ENCODE measurements at regions not wholly inside any gene's neighbourhood (a gene's known extent, or its start where the extent isn't known, plus 50 kb on each side); places are given as distances from the start of the nearest gene placed in this dataset.
"Not testable (repeated sequence)": the region's sequence is repeated elsewhere in the genome, so short reads cannot be mapped to it uniquely, and the experiment has no call there.

DNA sequence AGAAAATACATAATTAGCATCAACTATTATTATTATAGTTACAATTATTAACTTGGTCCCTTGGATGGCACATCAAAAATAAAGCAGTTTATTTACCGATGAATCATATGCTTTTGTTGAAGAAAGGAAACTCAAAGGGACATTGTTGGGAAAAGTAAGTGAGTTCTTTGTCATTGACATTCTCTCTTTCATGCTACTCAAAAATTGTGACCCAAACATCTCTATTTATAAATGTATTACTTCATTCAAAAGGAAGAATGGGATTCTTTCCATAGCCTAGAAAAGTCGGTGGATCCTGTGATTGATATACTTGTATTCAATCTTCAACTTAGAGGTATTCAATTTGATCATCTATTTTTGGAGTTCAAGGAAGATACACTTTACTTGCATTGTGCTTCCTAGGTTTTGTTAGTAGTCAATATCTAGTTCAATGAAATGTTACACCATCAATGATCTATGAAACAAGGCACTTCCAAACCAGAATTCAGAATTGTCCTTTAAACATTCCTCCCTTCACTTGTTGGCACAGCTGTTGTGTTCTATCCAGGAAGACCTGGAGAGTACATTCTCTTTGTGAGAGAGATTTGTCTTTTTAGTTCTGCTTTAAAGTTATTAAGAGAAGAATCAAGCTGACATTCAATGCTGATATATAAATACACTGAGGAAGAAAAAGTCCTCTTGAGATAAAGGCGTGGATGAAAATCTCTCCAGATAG is 235.2 kb downstream of the TMEM26 start:
- Histone ChIP-seq H3K27me3 (ENCODE audit: insufficient read depth, low read depth, severe bottlenecking) (no peaks in the 10 kb centered on the region), H3K4me3 (ENCODE audit: low read depth, low read length) (no peak overlapping the region), H3K9me3 (ENCODE audit: severe bottlenecking) (no peaks in the 10 kb centered on the region), H3K27ac (no peak overlapping the region), H3K36me3 (no peaks in the 10 kb centered on the region)
- TF ChIP-seq, protein P1, sequence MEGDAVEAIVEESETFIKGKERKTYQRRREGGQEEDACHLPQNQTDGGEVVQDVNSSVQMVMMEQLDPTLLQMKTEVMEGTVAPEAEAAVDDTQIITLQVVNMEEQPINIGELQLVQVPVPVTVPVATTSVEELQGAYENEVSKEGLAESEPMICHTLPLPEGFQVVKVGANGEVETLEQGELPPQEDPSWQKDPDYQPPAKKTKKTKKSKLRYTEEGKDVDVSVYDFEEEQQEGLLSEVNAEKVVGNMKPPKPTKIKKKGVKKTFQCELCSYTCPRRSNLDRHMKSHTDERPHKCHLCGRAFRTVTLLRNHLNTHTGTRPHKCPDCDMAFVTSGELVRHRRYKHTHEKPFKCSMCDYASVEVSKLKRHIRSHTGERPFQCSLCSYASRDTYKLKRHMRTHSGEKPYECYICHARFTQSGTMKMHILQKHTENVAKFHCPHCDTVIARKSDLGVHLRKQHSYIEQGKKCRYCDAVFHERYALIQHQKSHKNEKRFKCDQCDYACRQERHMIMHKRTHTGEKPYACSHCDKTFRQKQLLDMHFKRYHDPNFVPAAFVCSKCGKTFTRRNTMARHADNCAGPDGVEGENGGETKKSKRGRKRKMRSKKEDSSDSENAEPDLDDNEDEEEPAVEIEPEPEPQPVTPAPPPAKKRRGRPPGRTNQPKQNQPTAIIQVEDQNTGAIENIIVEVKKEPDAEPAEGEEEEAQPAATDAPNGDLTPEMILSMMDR (IDR thresholded peaks at IDR 0.05; ENCODE audit: low read depth, low read length), result no peak
- no peak for DNase-seq

DNA sequence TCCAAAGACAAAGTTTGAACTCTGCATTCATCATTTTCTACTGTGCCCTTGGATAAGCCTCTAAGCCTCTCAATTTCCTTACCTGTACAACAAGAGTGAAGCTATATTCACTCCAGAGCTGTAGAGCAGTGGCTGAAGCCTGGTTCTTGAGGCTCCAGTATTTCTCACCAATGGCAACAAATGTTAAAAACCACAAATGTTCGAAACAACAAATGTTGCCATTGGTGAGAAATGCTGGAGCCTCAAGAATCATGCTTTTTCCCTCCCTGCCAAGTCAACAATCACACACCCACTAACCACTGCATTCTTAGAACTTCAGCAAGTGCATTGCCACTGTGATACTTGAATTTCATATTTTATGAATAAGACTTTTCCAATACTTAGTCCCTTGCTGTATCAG is 237.9 kb downstream of the TMEM26 start:
- no peaks in the 10 kb centered on the region for H3K27me3 ChIP-seq (ENCODE audit: insufficient read depth, low read depth, severe bottlenecking)
- no peak overlapping the region for H3K4me3 ChIP-seq (ENCODE audit: low read depth, low read length)
- TF ChIP-seq, protein P1 (IDR thresholded peaks at IDR 0.05; ENCODE audit: low read depth, low read length), result no peak
- no peak for DNase-seq
- H3K9me3 ChIP-seq (ENCODE audit: severe bottlenecking), result no peaks in the 10 kb centered on the region
- no peaks in the 10 kb centered on the region for H3K36me3 ChIP-seq
- H3K27ac ChIP-seq, result no peak overlapping the region

DNA sequence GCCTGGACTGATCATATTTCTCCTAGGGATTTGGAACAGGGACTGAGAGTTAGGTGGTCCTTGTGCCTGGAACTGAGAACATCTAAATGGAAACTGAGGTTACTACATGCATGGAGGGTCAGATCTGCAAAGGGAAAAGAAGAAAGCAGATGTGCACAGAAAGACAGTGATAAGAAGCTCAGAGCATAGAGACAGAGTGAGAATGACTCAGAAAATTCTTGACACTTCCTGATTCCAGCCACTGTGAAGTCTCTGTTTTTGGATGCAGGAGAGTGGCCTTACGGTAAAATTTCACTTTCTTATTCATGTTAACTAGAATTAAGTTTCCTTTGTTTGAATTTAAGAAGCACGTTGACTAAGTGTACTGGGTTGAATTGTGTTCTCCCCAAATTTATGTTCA is 241.7 kb downstream of the TMEM26 start:
- DNase-seq, result no peak
- Histone ChIP-seq H3K36me3 (no peaks in the 10 kb centered on the region), H3K9me3 (ENCODE audit: severe bottlenecking) (no peaks in the 10 kb centered on the region), H3K27ac (no peak overlapping the region), H3K27me3 (ENCODE audit: insufficient read depth, low read depth, severe bottlenecking) (no peaks in the 10 kb centered on the region), H3K4me3 (ENCODE audit: low read depth, low read length) (no peak overlapping the region)
- TF ChIP-seq, protein P1 (IDR thresholded peaks at IDR 0.05; ENCODE audit: low read depth, low read length), result no peak

DNA sequence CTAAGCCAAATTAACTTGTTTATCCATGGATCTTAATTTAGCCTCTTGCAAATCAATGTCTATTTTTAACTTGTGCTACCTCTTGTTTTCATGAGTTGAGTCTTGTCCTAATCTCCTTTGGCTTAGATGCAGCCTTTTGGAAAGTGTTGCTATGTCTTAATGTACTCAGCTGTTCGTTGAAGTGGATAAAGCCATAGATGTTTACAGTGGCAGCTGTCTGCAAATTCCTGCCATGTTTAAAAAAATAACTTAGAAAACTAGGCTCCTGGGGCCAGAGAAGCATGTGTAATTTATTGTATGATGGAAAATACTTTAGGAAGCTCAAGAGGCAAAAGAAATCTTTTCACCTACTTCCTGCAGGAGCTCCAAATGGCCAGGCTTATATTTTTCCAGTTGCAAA is 253.1 kb upstream of the RHOBTB1 start:
- TF ChIP-seq, protein P1 (IDR thresholded peaks at IDR 0.05; ENCODE audit: low read depth, low read length), result no peak
- H3K36me3 ChIP-seq, result no peaks in the 10 kb centered on the region
- H3K4me3 ChIP-seq (ENCODE audit: low read depth, low read length), result no peak overlapping the region
- DNase-seq, result no peak
- H3K27ac ChIP-seq, result no peak overlapping the region
- no peaks in the 10 kb centered on the region for H3K27me3 ChIP-seq (ENCODE audit: insufficient read depth, low read depth, severe bottlenecking)
- peaks cover 30% of the 10 kb centered on the region for H3K9me3 ChIP-seq (ENCODE audit: severe bottlenecking)

DNA sequence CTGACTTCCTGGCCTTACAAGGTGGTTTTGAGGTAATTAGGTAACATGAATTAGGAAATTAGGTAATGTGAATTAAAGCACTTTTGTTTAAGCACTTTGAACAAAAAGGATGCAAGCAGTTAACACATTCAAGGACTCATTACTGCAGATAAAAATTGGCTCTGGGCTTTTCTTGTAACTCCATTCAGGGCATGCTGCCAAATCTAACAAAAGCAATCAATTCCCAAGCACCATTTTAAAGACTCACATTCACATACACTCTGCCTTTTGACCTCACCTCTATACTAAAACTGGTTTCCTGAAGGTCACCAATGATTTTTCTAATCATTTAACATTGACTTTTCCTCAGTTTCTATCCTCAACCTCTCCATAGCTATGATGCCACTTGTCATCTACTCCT is 251.2 kb upstream of the RHOBTB1 start:
- Histone ChIP-seq H3K9me3 (ENCODE audit: severe bottlenecking) (peaks cover 37% of the 10 kb centered on the region), H3K36me3 (no peaks in the 10 kb centered on the region), H3K27me3 (ENCODE audit: insufficient read depth, low read depth, severe bottlenecking) (no peaks in the 10 kb centered on the region), H3K4me3 (ENCODE audit: low read depth, low read length) (no peak overlapping the region), H3K27ac (no peak overlapping the region)
- DNase-seq, result no peak
- TF ChIP-seq, protein P1 (IDR thresholded peaks at IDR 0.05; ENCODE audit: low read depth, low read length), result no peak

DNA sequence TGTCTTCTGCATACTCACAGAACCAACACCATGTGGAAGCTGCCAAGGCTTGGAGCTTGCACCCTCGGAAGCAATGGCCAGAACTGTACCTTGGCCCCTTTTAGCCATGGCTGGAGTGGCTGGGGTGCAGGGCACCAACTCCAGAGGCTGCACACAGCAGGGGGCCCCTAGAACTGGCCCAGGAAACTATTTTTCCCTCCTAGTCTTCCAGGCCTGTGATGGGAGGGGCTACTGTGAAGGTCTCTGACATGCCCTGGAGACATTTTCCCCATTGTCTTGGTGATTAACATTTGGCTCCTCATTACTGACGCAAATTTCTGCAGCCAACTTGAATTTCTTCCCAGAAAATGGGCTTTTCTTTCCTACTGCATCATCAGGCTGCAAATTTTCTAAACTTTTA is 248.6 kb upstream of the RHOBTB1 start:
- DNase-seq; H3K27me3 ChIP-seq (ENCODE audit: insufficient read depth, low read depth, severe bottlenecking): not testable (repeated sequence)

More for the DNA sequence above, 248.6 kb upstream of the RHOBTB1 start:
- H3K36me3 ChIP-seq; H3K27ac ChIP-seq; H3K4me3 ChIP-seq (ENCODE audit: low read depth, low read length): not testable (repeated sequence)
- peaks cover 37% of the 10 kb centered on the region for H3K9me3 ChIP-seq (ENCODE audit: severe bottlenecking)
